GM21381 (cell line): ENCODE measurements at regions not wholly inside any gene's neighbourhood (a gene's known extent, or its start where the extent isn't known, plus 50 kb on each side); places are given as distances from the start of the nearest gene placed in this dataset.

ENCODE experiments used
- ATAC-seq: cut with Tn5 transposase; IDR thresholded peaks from one replicate; pipeline ENCODE4 v1.9.1; 2021; ENCODE audit warnings: mild to moderate bottlenecking, moderate library complexity; ENCODE audit not compliant: unreplicated experiment

GRCh38 chr14:106883218-106883692 lies 1356.9 kb downstream of the TMEM121 start:
- no peak for ATAC-seq
